ENCODE measurements at regions not wholly inside any gene's neighbourhood (a gene's known extent, or its start where the extent isn't known, plus 50 kb on each side); places are given as distances from the start of the nearest gene placed in this dataset.

GRCh38 chr10:78828647-78829539, 239.9 kb upstream of the ZMIZ1 start:
- no peaks in the 10 kb centered on the region for H3K36me3 ChIP-seq (ENCODE audit: insufficient read depth, low read length)
- H3K4me1 ChIP-seq (ENCODE audit: insufficient read depth, low read length, severe bottlenecking) = no peaks in the 10 kb centered on the region
- no peaks in the 10 kb centered on the region for H3K9me3 ChIP-seq (ENCODE audit: low read length)
- H3K4me2 ChIP-seq (ENCODE audit: low read length) = no peak overlapping the region
- no peaks in the 10 kb centered on the region; the same call in 1 of the 2 replicates for H3K27me3 ChIP-seq (ENCODE audit: insufficient read depth, low read length)
- no peaks in the 10 kb centered on the region for H3K9me2 ChIP-seq (ENCODE audit: low read depth, low read length)
- no peak overlapping the region for H3K9ac ChIP-seq (ENCODE audit: low read length)
- TF ChIP-seq CTCF (IDR thresholded peaks at IDR 0.05; ENCODE audit: low read length) (no peak), EZH2 (IDR thresholded peaks at IDR 0.05; ENCODE audit: borderline replicate concordance, low read length) (no peak)
- no peaks in the 10 kb centered on the region for H4K20me1 ChIP-seq (ENCODE audit: insufficient read depth, low read length)
- no peaks in the 10 kb centered on the region for H3K79me2 ChIP-seq (ENCODE audit: insufficient read depth, low read length)
- H2AFZ ChIP-seq (ENCODE audit: low read length) = no peak overlapping the region
- H3F3A ChIP-seq (ENCODE audit: insufficient read depth, low read length) = no peaks in the 10 kb centered on the region
- H3K27ac ChIP-seq (ENCODE audit: low read depth, low read length, poor library complexity, severe bottlenecking) = no peak overlapping the region
- H3K4me3 ChIP-seq (ENCODE audit: low read depth, low read length, poor library complexity, severe bottlenecking) = no peak overlapping the region

- Histone ChIP-seq H3K27me3 (ENCODE audit: insufficient read depth, low read length) (no peaks in the 10 kb centered on the region; the same call in 1 of the 2 replicates), H4K20me1 (ENCODE audit: insufficient read depth, low read length) (no peaks in the 10 kb centered on the region), H2AFZ (ENCODE audit: low read length) (no peak overlapping the region)
Measured at GRCh38 chr10:78829565-78829964, 239.2 kb upstream of the ZMIZ1 start.

More at GRCh38 chr10:78829565-78829964, 239.2 kb upstream of the ZMIZ1 start:
- H3K36me3 ChIP-seq (ENCODE audit: insufficient read depth, low read length) = no peaks in the 10 kb centered on the region
- no peaks in the 10 kb centered on the region for H3K9me2 ChIP-seq (ENCODE audit: low read depth, low read length)
- no peak overlapping the region for H3K27ac ChIP-seq (ENCODE audit: low read depth, low read length, poor library complexity, severe bottlenecking)
- TF ChIP-seq CTCF (IDR thresholded peaks at IDR 0.05; ENCODE audit: low read length) = no peak
- TF ChIP-seq EZH2 (IDR thresholded peaks at IDR 0.05; ENCODE audit: borderline replicate concordance, low read length) = no peak
- no peak overlapping the region for H3K4me3 ChIP-seq (ENCODE audit: low read depth, low read length, poor library complexity, severe bottlenecking)
- H3K4me2 ChIP-seq (ENCODE audit: low read length) = no peak overlapping the region
- H3K9ac ChIP-seq (ENCODE audit: low read length) = no peak overlapping the region
- no peaks in the 10 kb centered on the region for H3K9me3 ChIP-seq (ENCODE audit: low read length)
- H3K4me1 ChIP-seq (ENCODE audit: insufficient read depth, low read length, severe bottlenecking) = no peaks in the 10 kb centered on the region
- H3K79me2 ChIP-seq (ENCODE audit: insufficient read depth, low read length) = no peaks in the 10 kb centered on the region
- no peaks in the 10 kb centered on the region for H3F3A ChIP-seq (ENCODE audit: insufficient read depth, low read length)
